ENCODE measurements at regions not wholly inside any gene's neighbourhood (a gene's known extent, or its start where the extent isn't known, plus 50 kb on each side); places are given as distances from the start of the nearest gene placed in this dataset.

- no peaks in the 10 kb centered on the region for H3K4me1 ChIP-seq
- H3K27ac ChIP-seq, result no peak overlapping the region
- intact Hi-C loops (cut with DNase I), result no loop called here
- no peaks in the 10 kb centered on the region for H3K9me3 ChIP-seq
- no peaks in the 10 kb centered on the region for H3K36me3 ChIP-seq
- no peak overlapping the region for H3K4me3 ChIP-seq
- no peak for TF ChIP-seq POLR2A (IDR thresholded peaks at IDR 0.05)
- no peak for TF ChIP-seq POLR2AphosphoS5 (IDR thresholded peaks at IDR 0.05; ENCODE audit: insufficient read depth in 1 of 2, low read depth in 1 of 2)
- no peak for TF ChIP-seq CTCF (IDR thresholded peaks at IDR 0.05)
- DNase-seq (ENCODE audit: extremely low spot score in 2 of 2), result no peak
- no peaks in the 10 kb centered on the region for H3K27me3 ChIP-seq
These were observed 51.2 kb upstream of the BMPER start for GRCh38 chr7:33854178-33854577.

GRCh38 chr7:33854801-33855350 is 50.5 kb upstream of the BMPER start:
- no peak for DNase-seq (ENCODE audit: extremely low spot score in 2 of 2)
- intact Hi-C loops (cut with DNase I), result no loop called here
- Histone ChIP-seq H3K36me3 (no peaks in the 10 kb centered on the region), H3K4me3 (no peak overlapping the region), H3K4me1 (no peaks in the 10 kb centered on the region), H3K27me3 (no peaks in the 10 kb centered on the region), H3K9me3 (no peaks in the 10 kb centered on the region), H3K27ac (no peak overlapping the region)
- TF ChIP-seq CTCF (IDR thresholded peaks at IDR 0.05) (no peak), POLR2A (IDR thresholded peaks at IDR 0.05) (no peak), POLR2AphosphoS5 (IDR thresholded peaks at IDR 0.05; ENCODE audit: insufficient read depth in 1 of 2, low read depth in 1 of 2) (no peak)
